ENCODE measurements at regions not wholly inside any gene's neighbourhood (a gene's known extent, or its start where the extent isn't known, plus 50 kb on each side); places are given as distances from the start of the nearest gene placed in this dataset.

GRCh38 chr6:102229271-102229670 lies 835.8 kb downstream of the GRIK2 start:
- no peak overlapping the region for H3K4me3 Mint-ChIP-seq
- H3K4me1 Mint-ChIP-seq (ENCODE audit: low read depth), result no peaks in the 10 kb centered on the region
- H3K9me3 Mint-ChIP-seq, result no peaks in the 10 kb centered on the region
- no peak for DNase-seq (ENCODE audit: low spot score)
- H3K27me3 Mint-ChIP-seq (ENCODE audit: low read depth), result no peaks in the 10 kb centered on the region
- H3K27ac Mint-ChIP-seq, result no peak overlapping the region
- H3K36me3 Mint-ChIP-seq (ENCODE audit: low read depth), result no peaks in the 10 kb centered on the region

Data from T-helper 2 cell treated with Interferon-gamma antibody and Interleukin-4, amounts not matched to agents 5 μg/mL and 100 μg/mL, for 36 hours (primary cell).